ENCODE measurements at regions not wholly inside any gene's neighbourhood (a gene's known extent, or its start where the extent isn't known, plus 50 kb on each side); places are given as distances from the start of the nearest gene placed in this dataset.

DNA sequence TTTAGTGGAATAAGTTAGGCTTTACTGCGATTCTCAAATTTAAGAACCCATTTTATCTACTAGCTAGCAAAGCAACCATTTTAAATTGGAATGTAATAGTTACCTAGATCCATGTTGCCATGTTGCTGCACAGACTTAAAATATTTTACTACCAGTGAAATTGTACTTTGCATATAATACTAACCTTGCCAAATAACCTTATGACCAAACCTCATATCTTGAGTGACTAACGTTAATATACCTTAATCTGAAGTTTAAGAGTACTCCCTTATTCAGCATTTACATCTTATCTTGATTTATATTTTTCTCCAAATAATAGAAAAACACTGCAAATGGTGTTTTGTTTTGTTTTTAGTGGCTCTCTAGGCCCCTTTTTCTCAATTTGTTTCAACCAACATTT lies 50.3 kb upstream of the NAB1 start:
- DNase-seq = no peak
- Histone ChIP-seq H3K4me3 (ENCODE audit: control insufficient read depth in 1 of 7, extremely low read depth in 1 of 7, insufficient read depth in 4 of 7, low read depth in 2 of 7, low read length in 6 of 7) (no peak overlapping the region), H3K4me1 (ENCODE audit: control extremely low read depth in 1 of 4, control insufficient read depth in 4 of 4, insufficient read depth in 4 of 4, low read length in 3 of 4) (peaks cover 0 to 23% (median 7%) of the 10 kb centered on the region in 4 experiments), H3K9me3 (ENCODE audit: control extremely low read depth in 1 of 5, control insufficient read depth in 4 of 5, insufficient read depth in 2 of 5, low read depth in 1 of 5, low read length in 4 of 5) (no peaks in the 10 kb centered on the region), H3K27ac (ENCODE audit: insufficient read depth in 1 of 2, low read depth in 1 of 2, low read length in 2 of 2, poor library complexity in 1 of 2, severe bottlenecking in 2 of 2) (no peak overlapping the region), H3K36me3 (ENCODE audit: control insufficient read depth in 4 of 4, insufficient read depth in 4 of 4, low read length in 3 of 4) (no peaks in the 10 kb centered on the region), H3K27me3 (replicated peaks in 2 of 5; ENCODE audit: control insufficient read depth in 4 of 5, insufficient read depth in 5 of 5, low read length in 4 of 5) (no peaks in the 10 kb centered on the region)
- WGBS (ENCODE audit: insufficient coverage) = no CpG with 5 or more reads among the region's 2 CpGs
- ChIA-PET POLR2A (no interaction called here), CTCF (interaction anchor here (1.5 kb wide), 1 partner anchor 78 kb away, joined by 4 read pairs; no protein-coding TSS in a partner anchor)

DNA sequence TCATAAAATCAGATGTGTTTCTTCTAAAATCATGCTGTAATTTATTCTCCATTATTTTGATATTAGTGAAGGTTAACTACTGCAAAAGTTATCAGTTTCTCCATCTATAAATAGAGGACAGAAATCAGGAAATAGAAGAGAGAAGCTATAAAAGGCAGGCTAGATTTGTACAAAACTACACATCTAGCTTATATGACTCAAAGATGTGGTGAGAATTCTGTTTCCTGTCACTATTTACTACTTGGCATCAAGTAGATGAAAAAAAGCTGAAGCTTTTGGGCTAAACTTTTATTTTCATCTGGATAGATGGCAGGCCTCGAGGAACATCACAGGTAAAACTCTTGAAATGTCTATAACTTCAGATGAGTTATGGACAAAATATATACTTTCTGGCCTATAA lies 49.8 kb upstream of the NAB1 start:
- Histone ChIP-seq H3K27ac (ENCODE audit: insufficient read depth in 1 of 2, low read depth in 1 of 2, low read length in 2 of 2, poor library complexity in 1 of 2, severe bottlenecking in 2 of 2) (no peak overlapping the region), H3K9me3 (ENCODE audit: control extremely low read depth in 1 of 5, control insufficient read depth in 4 of 5, insufficient read depth in 2 of 5, low read depth in 1 of 5, low read length in 4 of 5) (no peaks in the 10 kb centered on the region), H3K36me3 (ENCODE audit: control insufficient read depth in 4 of 4, insufficient read depth in 4 of 4, low read length in 3 of 4) (no peaks in the 10 kb centered on the region), H3K27me3 (replicated peaks in 2 of 5; ENCODE audit: control insufficient read depth in 4 of 5, insufficient read depth in 5 of 5, low read length in 4 of 5) (no peaks in the 10 kb centered on the region), H3K4me3 (ENCODE audit: control insufficient read depth in 1 of 7, extremely low read depth in 1 of 7, insufficient read depth in 4 of 7, low read depth in 2 of 7, low read length in 6 of 7) (no peak overlapping the region), H3K4me1 (ENCODE audit: control extremely low read depth in 1 of 4, control insufficient read depth in 4 of 4, insufficient read depth in 4 of 4, low read length in 3 of 4) (peaks cover 0 to 23% (median 7%) of the 10 kb centered on the region in 4 experiments)
- POLR2A ChIA-PET = no interaction called here
- no CpG with 5 or more reads among the region's 1 CpG for whole genome bisulfite sequencing (ENCODE audit: insufficient coverage)
- peak in 2 of 3 donors; percentile 69 to 82 for DNase-seq
- CTCF ChIA-PET = interaction anchor here (1.5 kb wide), 1 partner anchor 77 kb away, joined by 4 read pairs; no protein-coding TSS in a partner anchor
